ENCODE measurements at regions not wholly inside any gene's neighbourhood (a gene's known extent, or its start where the extent isn't known, plus 50 kb on each side); places are given as distances from the start of the nearest gene placed in this dataset.

GRCh38 chr16:86638642-86639041 is 60.3 kb downstream of the FOXL1 start:
- Histone ChIP-seq H3K9me3 (ENCODE audit: control insufficient read depth, insufficient read depth, low read depth, low read length) (no peaks in the 10 kb centered on the region), H3K4me2 (ENCODE audit: extremely low read depth, insufficient read depth, low read length) (no peak overlapping the region), H3K79me2 (ENCODE audit: control insufficient read depth, insufficient read depth, low read length) (no peaks in the 10 kb centered on the region), H2AFZ (ENCODE audit: low read length) (no peak overlapping the region), H3K36me3 (ENCODE audit: control insufficient read depth, insufficient read depth, low read length) (no peaks in the 10 kb centered on the region), H3K4me1 (ENCODE audit: control insufficient read depth, extremely low read depth, insufficient read depth, low read length) (no peaks in the 10 kb centered on the region), H4K20me1 (ENCODE audit: control insufficient read depth, extremely low read depth, insufficient read depth, low read length) (no peaks in the 10 kb centered on the region), H3K27me3 (ENCODE audit: control insufficient read depth, insufficient read depth, low read length) (peaks cover 2% of the 10 kb centered on the region), H3K4me3 (replicated peaks in 1 of 4; ENCODE audit: control extremely low read depth in 1 of 4, insufficient read depth in 1 of 4, low read depth in 3 of 4, low read length in 4 of 4) (no peak overlapping the region), H3K27ac (ENCODE audit: insufficient read depth, low read length) (no peak overlapping the region), H3K9ac (ENCODE audit: insufficient read depth, low read length) (no peak overlapping the region)
- no peak for TF ChIP-seq EZH2 (IDR thresholded peaks at IDR 0.05; ENCODE audit: low read length, missing control alignments)
- TF ChIP-seq CTCF (conservative IDR thresholded peaks at IDR 0.05 in 1 of 2, IDR thresholded peaks at IDR 0.05 in 1 of 2; ENCODE audit: low read depth in 1 of 2, low read length in 2 of 2) = no peak
- DNase-seq (ENCODE audit: low read depth in 2 of 2) = no peak

- Histone ChIP-seq H3K9ac (ENCODE audit: insufficient read depth, low read length) (no peak overlapping the region), H3K4me2 (ENCODE audit: extremely low read depth, insufficient read depth, low read length) (no peak overlapping the region), H3K4me1 (ENCODE audit: control insufficient read depth, extremely low read depth, insufficient read depth, low read length) (no peaks in the 10 kb centered on the region), H3K27me3 (ENCODE audit: control insufficient read depth, insufficient read depth, low read length) (peaks cover 2% of the 10 kb centered on the region), H3K79me2 (ENCODE audit: control insufficient read depth, insufficient read depth, low read length) (no peaks in the 10 kb centered on the region), H3K4me3 (replicated peaks in 1 of 4; ENCODE audit: control extremely low read depth in 1 of 4, insufficient read depth in 1 of 4, low read depth in 3 of 4, low read length in 4 of 4) (no peak overlapping the region), H3K36me3 (ENCODE audit: control insufficient read depth, insufficient read depth, low read length) (no peaks in the 10 kb centered on the region), H4K20me1 (ENCODE audit: control insufficient read depth, extremely low read depth, insufficient read depth, low read length) (no peaks in the 10 kb centered on the region), H3K9me3 (ENCODE audit: control insufficient read depth, insufficient read depth, low read depth, low read length) (no peaks in the 10 kb centered on the region), H3K27ac (ENCODE audit: insufficient read depth, low read length) (no peak overlapping the region), H2AFZ (ENCODE audit: low read length) (no peak overlapping the region)
- DNase-seq (ENCODE audit: low read depth in 2 of 2) = no peak
- no peak for TF ChIP-seq EZH2 (IDR thresholded peaks at IDR 0.05; ENCODE audit: low read length, missing control alignments)
- TF ChIP-seq CTCF (conservative IDR thresholded peaks at IDR 0.05 in 1 of 2, IDR thresholded peaks at IDR 0.05 in 1 of 2; ENCODE audit: low read depth in 1 of 2, low read length in 2 of 2) = no peak
Measured at GRCh38 chr16:86639354-86639753, 61.0 kb downstream of the FOXL1 start.

- Histone ChIP-seq H2AFZ (ENCODE audit: low read length) (no peak overlapping the region), H3K4me3 (replicated peaks in 1 of 4; ENCODE audit: control extremely low read depth in 1 of 4, insufficient read depth in 1 of 4, low read depth in 3 of 4, low read length in 4 of 4) (no peak overlapping the region), H3K79me2 (ENCODE audit: control insufficient read depth, insufficient read depth, low read length) (no peaks in the 10 kb centered on the region), H3K4me2 (ENCODE audit: extremely low read depth, insufficient read depth, low read length) (no peak overlapping the region), H3K27ac (ENCODE audit: insufficient read depth, low read length) (no peak overlapping the region), H3K4me1 (ENCODE audit: control insufficient read depth, extremely low read depth, insufficient read depth, low read length) (no peaks in the 10 kb centered on the region), H3K9ac (ENCODE audit: insufficient read depth, low read length) (no peak overlapping the region), H3K27me3 (ENCODE audit: control insufficient read depth, insufficient read depth, low read length) (peaks cover 2% of the 10 kb centered on the region), H3K9me3 (ENCODE audit: control insufficient read depth, insufficient read depth, low read depth, low read length) (no peaks in the 10 kb centered on the region), H4K20me1 (ENCODE audit: control insufficient read depth, extremely low read depth, insufficient read depth, low read length) (no peaks in the 10 kb centered on the region), H3K36me3 (ENCODE audit: control insufficient read depth, insufficient read depth, low read length) (no peaks in the 10 kb centered on the region)
- no peak for DNase-seq (ENCODE audit: low read depth in 2 of 2)
- TF ChIP-seq EZH2 (IDR thresholded peaks at IDR 0.05; ENCODE audit: low read length, missing control alignments) (no peak), CTCF (conservative IDR thresholded peaks at IDR 0.05 in 1 of 2, IDR thresholded peaks at IDR 0.05 in 1 of 2; ENCODE audit: low read depth in 1 of 2, low read length in 2 of 2) (no peak)
Measured at GRCh38 chr16:86640265-86640843, 62.0 kb downstream of the FOXL1 start.
